NB4 (cell line): ENCODE measurements at regions not wholly inside any gene's neighbourhood (a gene's known extent, or its start where the extent isn't known, plus 50 kb on each side); places are given as distances from the start of the nearest gene placed in this dataset.

Source experiments
- DNase-seq: peaks from one replicate; pipeline ENCODE4 v3.0.0; 2010; ENCODE audit warnings: low read depth
- H3K4me3 ChIP-seq: one replicate; pipeline ENCODE4 v1.5.1; 2011; ENCODE audit warnings: mild to moderate bottlenecking, low read depth, low read length, moderate library complexity
- CTCF ChIP-seq: IDR thresholded peaks from one replicate; pipeline ENCODE4 v1.5.1; 2012; ENCODE audit warnings: low read depth, low read length
- MAX ChIP-seq: IDR thresholded peaks from 2 replicates; pipeline ENCODE4 v1.6.1; 2011; ENCODE audit warnings: low read depth, low read length
- MYC ChIP-seq: IDR thresholded peaks from 2 replicates; pipeline ENCODE4 v1.6.1; 2011; ENCODE audit warnings: low read depth, low read length
- POLR2A ChIP-seq: IDR thresholded peaks from 2 replicates; pipeline ENCODE4 v1.6.1; 2011; ENCODE audit warnings: mild to moderate bottlenecking; ENCODE audit not compliant: insufficient read length; ENCODE audit errors: extremely low read depth

GRCh38 chr2:71932037-71932779 lies 215.5 kb downstream of the CYP26B1 start:
- TF ChIP-seq POLR2A (no peak), MAX (no peak)
- H3K4me3 ChIP-seq: no peak overlapping the region
- no peak for DNase-seq

- H3K4me3 ChIP-seq: no peak overlapping the region
- TF ChIP-seq MYC (no peak), MAX (no peak), POLR2A (no peak)
- no peak for DNase-seq
Observed at GRCh38 chr2:71930049-71930681, 217.5 kb downstream of the CYP26B1 start.

GRCh38 chr2:71929482-71929772 lies 218.2 kb downstream of the CYP26B1 start:
- no peak for TF ChIP-seq MAX
- H3K4me3 ChIP-seq: no peak overlapping the region
- DNase-seq: no peak

GRCh38 chr2:71928734-71929481 lies 218.8 kb downstream of the CYP26B1 start:
- TF ChIP-seq MAX (no peak), POLR2A (no peak), CTCF (no peak), MYC (no peak)
- DNase-seq: no peak
- H3K4me3 ChIP-seq: no peak overlapping the region

- TF ChIP-seq CTCF: no peak
- no peak for TF ChIP-seq MYC
- no peak for TF ChIP-seq POLR2A
- no peak for TF ChIP-seq MAX
- DNase-seq: peak; percentile 75
- no peak overlapping the region for H3K4me3 ChIP-seq
Observed at GRCh38 chr2:71927757-71928715, 219.6 kb downstream of the CYP26B1 start.

GRCh38 chr2:71926876-71927756 lies 220.5 kb downstream of the CYP26B1 start:
- H3K4me3 ChIP-seq: no peak overlapping the region
- peak; percentile 67 for DNase-seq
- TF ChIP-seq MYC (no peak), POLR2A (no peak), CTCF (no peak), MAX (no peak)
